ENCODE measurements at regions not wholly inside any gene's neighbourhood (a gene's known extent, or its start where the extent isn't known, plus 50 kb on each side); places are given as distances from the start of the nearest gene placed in this dataset.

GRCh38 chr4:133981327-133981726 lies 220.3 kb downstream of the PABPC4L start:
- TF ChIP-seq YY1 (IDR thresholded peaks at IDR 0.05; ENCODE audit: insufficient read depth, insufficient read length), result no peak
- no peak for TF ChIP-seq ZNF274 (IDR thresholded peaks at IDR 0.05; ENCODE audit: low read depth, low read length)
- no peak for TF ChIP-seq SUZ12 (IDR thresholded peaks at IDR 0.05; ENCODE audit: extremely low read depth, insufficient read depth, insufficient read length)
